Mesendoderm (in vitro differentiated cells): ENCODE measurements at regions not wholly inside any gene's neighbourhood (a gene's known extent, or its start where the extent isn't known, plus 50 kb on each side); places are given as distances from the start of the nearest gene placed in this dataset.

ENCODE experiments used
- DNase-seq: peaks from one replicate; pipeline ENCODE4 v3.0.0; 2013
- H2AK5ac ChIP-seq: 2 replicates; pipeline ENCODE4 v1.6.1; 2013; ENCODE audit warnings: low read length, inconsistent platforms
- H2BK120ac ChIP-seq: 2 replicates; pipeline ENCODE4 v1.6.1; 2013; ENCODE audit warnings: low read depth, mild to moderate bottlenecking, low read length, moderate library complexity, mixed read lengths
- H2BK15ac ChIP-seq: replicated peaks from 2 replicates; pipeline ENCODE4 v1.6.1; 2013; ENCODE audit warnings: low read depth, mild to moderate bottlenecking, moderate library complexity
- H2BK5ac ChIP-seq: 2 replicates; pipeline ENCODE4 v1.6.1; 2013; ENCODE audit warnings: low read length, inconsistent platforms
- H3K18ac ChIP-seq: 2 replicates; pipeline ENCODE4 v1.6.1; 2013; ENCODE audit warnings: mild to moderate bottlenecking, low read length, mixed read lengths
- H3K23ac ChIP-seq: one replicate; pipeline ENCODE4 v1.6.1; 2013; ENCODE audit warnings: low read length
- H3K27ac ChIP-seq: 2 replicates; pipeline ENCODE4 v1.5.1; 2013; ENCODE audit warnings: low read depth, mild to moderate bottlenecking, inconsistent platforms, low read length, moderate library complexity
- H3K27me3 ChIP-seq: 2 replicates; pipeline ENCODE4 v1.6.1; 2013; ENCODE audit warnings: low read length, control low read depth, mild to moderate bottlenecking, inconsistent platforms; ENCODE audit not compliant: insufficient read depth, poor library complexity
- H3K36me3 ChIP-seq: 2 replicates; pipeline ENCODE4 v1.6.1; 2013; ENCODE audit warnings: low read length, inconsistent platforms; ENCODE audit not compliant: control insufficient read depth, insufficient read depth
- H3K4ac ChIP-seq: one replicate; pipeline ENCODE4 v1.6.1; 2013; ENCODE audit warnings: low read depth, mild to moderate bottlenecking, low read length, moderate library complexity
- H3K4me1 ChIP-seq: 2 replicates; pipeline ENCODE4 v1.6.1; 2013; ENCODE audit warnings: low read depth, low read length, inconsistent platforms; ENCODE audit not compliant: control insufficient read depth
- H3K4me2 ChIP-seq: 2 replicates; pipeline ENCODE4 v1.6.1; 2013; ENCODE audit warnings: low read length
- H3K4me3 ChIP-seq: 2 replicates; pipeline ENCODE4 v1.5.1; 2013; ENCODE audit warnings: mild to moderate bottlenecking, low read length
- H3K56ac ChIP-seq: one replicate; pipeline ENCODE4 v1.6.1; 2013; ENCODE audit warnings: low read length
- H3K79me1 ChIP-seq: 2 replicates; pipeline ENCODE4 v1.6.1; 2013; ENCODE audit warnings: low read length, inconsistent platforms
- H3K79me2 ChIP-seq: 2 replicates; pipeline ENCODE4 v1.6.1; 2013; ENCODE audit warnings: mild to moderate bottlenecking, low read length; ENCODE audit not compliant: control insufficient read depth, insufficient read depth
- H3K9ac ChIP-seq: 2 replicates; pipeline ENCODE4 v1.6.1; 2013; ENCODE audit warnings: low read length, inconsistent platforms
- H4K5ac ChIP-seq: one replicate; pipeline ENCODE4 v1.6.1; 2013; ENCODE audit warnings: low read length
- H4K8ac ChIP-seq: one replicate; pipeline ENCODE4 v1.6.1; 2013; ENCODE audit warnings: low read depth, mild to moderate bottlenecking, control low read depth, low read length, moderate library complexity
- WGBS: extraction: QIAGEN DNeasy Blood & Tissue Kit; methylation state at CpG from one replicate; pipeline ENCODE4 v1.1.7; 2013; ENCODE audit warnings: low lambda C conversion rate, missing lambda C conversion rate; ENCODE audit not compliant: insufficient coverage; ENCODE audit errors: extremely low coverage; 5-methylcytosine and 5-hydroxymethylcytosine counted together

DNA sequence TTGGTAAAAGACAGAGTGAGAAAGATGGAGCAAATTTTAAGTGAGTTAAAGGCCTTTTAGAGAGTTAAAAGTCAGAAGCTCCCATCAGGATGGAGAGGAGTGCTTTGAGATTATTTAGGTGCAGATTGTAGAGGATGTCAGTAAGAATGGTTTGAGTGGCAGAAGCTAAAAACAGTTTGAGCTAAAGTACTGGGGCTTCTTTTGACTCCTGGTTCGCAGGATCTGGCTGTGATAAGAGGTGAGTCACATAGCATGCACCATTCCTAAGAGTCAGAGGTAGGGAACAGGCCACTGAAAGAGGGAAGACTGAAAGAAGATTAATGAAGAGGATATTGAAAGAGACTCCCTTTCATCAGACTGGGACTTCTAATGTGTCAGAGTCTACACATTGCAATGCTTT lies 1047.9 kb upstream of the MAP3K7 start:
- no peak overlapping the region for H3K4me3 ChIP-seq
- H3K18ac ChIP-seq: no peak overlapping the region
- no peak overlapping the region for H4K5ac ChIP-seq
- no peaks in the 10 kb centered on the region for H3K79me1 ChIP-seq
- H3K27me3 ChIP-seq: no peaks in the 10 kb centered on the region
- H3K36me3 ChIP-seq: no peaks in the 10 kb centered on the region
- H2BK5ac ChIP-seq: no peak overlapping the region
- H3K4me1 ChIP-seq: peaks cover 4% of the 10 kb centered on the region
- no peak overlapping the region for H3K4me2 ChIP-seq
- no peak overlapping the region for H3K56ac ChIP-seq
- H3K23ac ChIP-seq: no peak overlapping the region
- no peak overlapping the region for H2AK5ac ChIP-seq
- H2BK15ac ChIP-seq: no peak overlapping the region
- no peak overlapping the region for H3K9ac ChIP-seq
- no peak overlapping the region for H4K8ac ChIP-seq
- no peaks in the 10 kb centered on the region for H3K79me2 ChIP-seq
- H2BK120ac ChIP-seq: no peak overlapping the region
- H3K4ac ChIP-seq: no peak overlapping the region
- peak; percentile 78 for DNase-seq
- H3K27ac ChIP-seq: peak overlapping the region; percentile 61
- WGBS: no CpG with 5 or more reads among the region's 1 CpG

GRCh38 chr6:91633374-91634111 lies 1046.7 kb upstream of the MAP3K7 start:
- H3K9ac ChIP-seq: no peak overlapping the region
- H3K79me1 ChIP-seq: no peaks in the 10 kb centered on the region
- peak; percentile 12 for DNase-seq
- H2AK5ac ChIP-seq: no peak overlapping the region
- no peak overlapping the region for H3K18ac ChIP-seq
- no peak overlapping the region for H3K23ac ChIP-seq
- H2BK120ac ChIP-seq: no peak overlapping the region
- no peak overlapping the region for H4K5ac ChIP-seq
- H3K27ac ChIP-seq: no peak overlapping the region
- H3K79me2 ChIP-seq: no peaks in the 10 kb centered on the region
- H3K27me3 ChIP-seq: no peaks in the 10 kb centered on the region
- no peak overlapping the region for H4K8ac ChIP-seq
- H3K4me1 ChIP-seq: peaks cover 4% of the 10 kb centered on the region
- H3K4me3 ChIP-seq: no peak overlapping the region
- H3K4ac ChIP-seq: no peak overlapping the region
- H3K4me2 ChIP-seq: no peak overlapping the region
- no peaks in the 10 kb centered on the region for H3K36me3 ChIP-seq
- H3K56ac ChIP-seq: peak overlapping the region; percentile 50
- H2BK5ac ChIP-seq: no peak overlapping the region
- 100% methylated on average over 5 of the region's 8 CpGs for WGBS
- H2BK15ac ChIP-seq: no peak overlapping the region

- H2BK120ac ChIP-seq: no peak overlapping the region
- H4K8ac ChIP-seq: no peak overlapping the region
- H2AK5ac ChIP-seq: no peak overlapping the region
- no peaks in the 10 kb centered on the region for H3K27me3 ChIP-seq
- no peak overlapping the region for H3K18ac ChIP-seq
- no peak overlapping the region for H3K56ac ChIP-seq
- H3K79me1 ChIP-seq: no peaks in the 10 kb centered on the region
- H3K4me3 ChIP-seq: no peak overlapping the region
- H2BK15ac ChIP-seq: no peak overlapping the region
- no peak overlapping the region for H2BK5ac ChIP-seq
- H3K36me3 ChIP-seq: no peaks in the 10 kb centered on the region
- H3K79me2 ChIP-seq: no peaks in the 10 kb centered on the region
- WGBS: no CpG with 5 or more reads among the region's 3 CpGs
- no peak overlapping the region for H3K27ac ChIP-seq
- no peak overlapping the region for H3K4me2 ChIP-seq
- no peak overlapping the region for H4K5ac ChIP-seq
- no peaks in the 10 kb centered on the region for H3K4me1 ChIP-seq
- no peak for DNase-seq
- no peak overlapping the region for H3K23ac ChIP-seq
- H3K4ac ChIP-seq: no peak overlapping the region
- H3K9ac ChIP-seq: no peak overlapping the region
Measured at GRCh38 chr6:91632308-91632707, 1045.4 kb upstream of the MAP3K7 start.

DNA sequence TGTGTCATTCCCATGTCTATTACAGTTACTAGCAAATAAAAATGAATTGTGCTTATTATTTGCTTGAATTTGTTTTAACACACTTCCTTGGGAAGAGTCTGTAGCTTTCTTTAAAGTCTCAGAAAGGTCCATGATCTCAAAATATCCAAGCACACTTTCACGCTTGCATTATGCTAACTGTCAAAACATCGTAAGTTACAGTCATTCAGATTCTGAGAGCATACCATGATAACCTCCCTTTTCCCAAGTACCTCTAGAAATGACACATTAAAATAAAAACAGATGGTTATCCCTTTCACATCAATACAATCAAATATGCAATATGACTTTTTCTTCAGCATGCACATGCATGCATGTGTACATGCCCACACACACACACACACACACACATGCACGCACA lies 1044.4 kb upstream of the MAP3K7 start:
- Histone ChIP-seq H2BK120ac (no peak overlapping the region), H3K79me2 (no peaks in the 10 kb centered on the region), H3K4me1 (no peaks in the 10 kb centered on the region), H3K4me2 (no peak overlapping the region), H3K27ac (no peak overlapping the region), H2AK5ac (no peak overlapping the region), H4K8ac (no peak overlapping the region), H3K23ac (no peak overlapping the region), H3K56ac (no peak overlapping the region), H4K5ac (no peak overlapping the region), H3K27me3 (no peaks in the 10 kb centered on the region), H3K4me3 (no peak overlapping the region), H3K18ac (no peak overlapping the region), H3K79me1 (no peaks in the 10 kb centered on the region), H3K4ac (no peak overlapping the region), H2BK15ac (no peak overlapping the region), H3K9ac (no peak overlapping the region), H3K36me3 (no peaks in the 10 kb centered on the region), H2BK5ac (no peak overlapping the region)
- DNase-seq: no peak
- WGBS: no CpG with 5 or more reads among the region's 3 CpGs

DNA sequence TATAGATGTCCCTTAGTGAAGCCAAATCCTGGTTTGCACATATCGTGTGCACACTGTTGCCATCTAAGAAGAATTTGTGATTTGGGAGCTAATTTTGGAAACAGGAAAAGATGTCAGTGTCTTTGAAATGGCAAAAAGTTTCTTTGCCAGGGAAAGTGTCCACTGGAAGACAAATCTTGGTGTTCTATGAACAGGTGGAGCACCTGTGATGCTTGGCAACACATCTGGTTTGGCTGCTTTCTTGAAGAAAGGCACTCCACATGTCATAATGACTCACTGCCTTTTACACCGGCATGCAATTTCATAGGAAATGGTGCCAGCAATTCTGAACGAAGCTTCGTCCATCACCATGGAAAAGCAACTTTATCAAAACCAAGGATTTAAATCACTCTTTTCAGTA lies 1040.0 kb upstream of the MAP3K7 start:
- no CpG with 5 or more reads among the region's 4 CpGs for WGBS
- Histone ChIP-seq H3K4me1 (no peaks in the 10 kb centered on the region), H2BK5ac (no peak overlapping the region), H3K4me2 (no peak overlapping the region), H3K79me2 (no peaks in the 10 kb centered on the region), H3K79me1 (no peaks in the 10 kb centered on the region), H3K18ac (no peak overlapping the region), H2BK15ac (no peak overlapping the region), H3K56ac (no peak overlapping the region), H3K36me3 (no peaks in the 10 kb centered on the region), H3K23ac (no peak overlapping the region), H3K4me3 (no peak overlapping the region), H3K4ac (no peak overlapping the region), H4K5ac (no peak overlapping the region), H2AK5ac (no peak overlapping the region), H4K8ac (no peak overlapping the region), H3K9ac (no peak overlapping the region), H3K27ac (no peak overlapping the region), H2BK120ac (no peak overlapping the region), H3K27me3 (no peaks in the 10 kb centered on the region)
- DNase-seq: no peak

DNA sequence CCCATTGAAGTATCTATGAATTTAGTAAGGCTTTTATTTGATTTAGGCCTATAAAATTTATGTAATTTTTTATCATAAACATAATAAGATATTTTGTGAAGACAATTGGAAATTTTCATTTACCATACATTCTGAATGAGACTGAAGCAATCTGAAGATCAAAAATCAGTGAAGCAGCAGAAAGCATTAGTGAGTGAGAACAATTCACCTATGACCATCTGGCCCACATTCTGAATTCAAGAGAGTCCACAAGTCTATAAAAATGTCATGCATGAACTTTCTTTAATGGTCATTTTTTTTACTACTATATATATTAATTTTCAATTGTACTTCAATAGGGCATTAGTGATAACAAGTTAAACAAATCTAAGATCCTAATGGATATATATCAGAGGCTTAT lies 1026.6 kb upstream of the MAP3K7 start:
- Histone ChIP-seq H2BK120ac (no peak overlapping the region), H2BK5ac (no peak overlapping the region), H4K5ac (no peak overlapping the region), H3K56ac (no peak overlapping the region), H3K9ac (no peak overlapping the region), H3K79me2 (no peaks in the 10 kb centered on the region), H3K27ac (no peak overlapping the region), H3K4me3 (no peak overlapping the region), H3K23ac (no peak overlapping the region), H3K18ac (no peak overlapping the region), H3K79me1 (no peaks in the 10 kb centered on the region), H3K36me3 (no peaks in the 10 kb centered on the region), H3K27me3 (no peaks in the 10 kb centered on the region), H3K4ac (no peak overlapping the region), H4K8ac (no peak overlapping the region), H3K4me1 (no peaks in the 10 kb centered on the region), H2BK15ac (no peak overlapping the region), H2AK5ac (no peak overlapping the region), H3K4me2 (no peak overlapping the region)
- DNase-seq: no peak
